AG09309 (cell line): ENCODE measurements at regions not wholly inside any gene's neighbourhood (a gene's known extent, or its start where the extent isn't known, plus 50 kb on each side); places are given as distances from the start of the nearest gene placed in this dataset.

Experiments used
- DNase-seq: peaks from one replicate; pipeline ENCODE4 v3.0.0-alpha.2; 2010; ENCODE audit warnings: low read depth
- H3K4me3 ChIP-seq: 2 replicates; pipeline ENCODE4 v1.5.1; 2011; ENCODE audit warnings: mild to moderate bottlenecking, low read depth, low read length, moderate library complexity; ENCODE audit not compliant: control insufficient read depth
- TF ChIP-seq, protein P1 (sequence below): IDR thresholded peaks from 2 replicates; pipeline ENCODE4 v1.5.1; 2011; ENCODE audit warnings: mild to moderate bottlenecking, low read depth, low read length, inconsistent platforms; ENCODE audit not compliant: insufficient read depth, control insufficient read depth; ENCODE audit errors: missing control alignments

DNA sequence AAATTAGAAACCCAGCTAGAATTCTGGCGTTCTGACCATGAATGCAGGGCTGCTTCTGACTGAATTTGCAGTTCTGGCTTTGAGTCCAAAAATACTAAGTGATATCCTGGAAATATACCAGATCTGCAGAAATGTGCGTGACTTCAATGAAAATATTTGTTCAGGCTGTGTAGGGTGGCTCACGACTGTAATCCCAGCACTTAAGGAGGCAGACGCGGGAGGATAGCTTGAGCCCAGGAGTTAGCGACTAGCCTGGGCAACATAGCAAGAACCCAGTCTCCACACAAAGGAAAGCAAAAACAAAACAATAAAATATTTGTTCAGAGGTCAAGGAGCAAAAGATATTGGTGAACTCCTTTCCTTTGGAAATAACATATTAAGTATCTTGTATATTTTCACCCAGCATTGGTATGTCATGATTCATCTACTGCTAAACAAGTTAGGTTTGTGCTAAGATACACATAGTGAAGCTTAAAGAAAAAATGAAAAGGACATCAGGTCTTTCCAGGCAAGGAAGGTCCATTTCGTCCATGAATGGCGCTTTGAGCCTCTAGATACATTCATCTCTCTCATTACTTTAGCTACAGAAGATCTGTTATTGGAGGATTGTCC lies 239.2 kb downstream of the CMPK2 start:
- no peak for DNase-seq
- TF ChIP-seq, protein P1, sequence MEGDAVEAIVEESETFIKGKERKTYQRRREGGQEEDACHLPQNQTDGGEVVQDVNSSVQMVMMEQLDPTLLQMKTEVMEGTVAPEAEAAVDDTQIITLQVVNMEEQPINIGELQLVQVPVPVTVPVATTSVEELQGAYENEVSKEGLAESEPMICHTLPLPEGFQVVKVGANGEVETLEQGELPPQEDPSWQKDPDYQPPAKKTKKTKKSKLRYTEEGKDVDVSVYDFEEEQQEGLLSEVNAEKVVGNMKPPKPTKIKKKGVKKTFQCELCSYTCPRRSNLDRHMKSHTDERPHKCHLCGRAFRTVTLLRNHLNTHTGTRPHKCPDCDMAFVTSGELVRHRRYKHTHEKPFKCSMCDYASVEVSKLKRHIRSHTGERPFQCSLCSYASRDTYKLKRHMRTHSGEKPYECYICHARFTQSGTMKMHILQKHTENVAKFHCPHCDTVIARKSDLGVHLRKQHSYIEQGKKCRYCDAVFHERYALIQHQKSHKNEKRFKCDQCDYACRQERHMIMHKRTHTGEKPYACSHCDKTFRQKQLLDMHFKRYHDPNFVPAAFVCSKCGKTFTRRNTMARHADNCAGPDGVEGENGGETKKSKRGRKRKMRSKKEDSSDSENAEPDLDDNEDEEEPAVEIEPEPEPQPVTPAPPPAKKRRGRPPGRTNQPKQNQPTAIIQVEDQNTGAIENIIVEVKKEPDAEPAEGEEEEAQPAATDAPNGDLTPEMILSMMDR, result no peak
- H3K4me3 ChIP-seq, result no peak overlapping the region

DNA sequence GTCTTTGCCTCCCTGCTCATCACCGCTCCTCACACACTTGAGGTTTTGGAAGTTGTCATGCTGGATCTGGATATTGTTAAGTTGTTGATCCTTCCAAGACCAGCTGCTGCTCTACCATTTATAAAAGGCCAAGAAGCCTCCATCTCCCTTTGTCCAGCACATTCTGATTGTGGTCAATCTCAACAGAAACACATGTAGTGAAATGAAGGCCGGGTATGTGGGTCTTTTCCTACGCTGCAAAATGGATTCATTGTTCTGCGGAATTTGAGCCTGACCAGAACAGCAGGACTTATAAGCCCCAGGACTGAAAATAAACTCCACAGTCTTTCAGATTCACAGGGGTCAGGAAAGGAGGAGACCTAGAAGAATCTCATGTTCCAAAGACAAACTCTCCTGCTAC lies 238.4 kb downstream of the CMPK2 start:
- TF ChIP-seq, protein P1, result no peak
- no peak for DNase-seq
- no peak overlapping the region for H3K4me3 ChIP-seq

GRCh38 chr2:6630209-6630608 lies 235.5 kb downstream of the CMPK2 start:
- TF ChIP-seq, protein P1, result no peak
- no peak for DNase-seq
- H3K4me3 ChIP-seq, result no peak overlapping the region

GRCh38 chr2:6635296-6635695 lies 230.4 kb downstream of the CMPK2 start:
- TF ChIP-seq, protein P1, result no peak
- DNase-seq, result no peak

GRCh38 chr2:6637330-6637729 lies 228.4 kb downstream of the CMPK2 start:
- no peak overlapping the region for H3K4me3 ChIP-seq
- TF ChIP-seq, protein P1, result no peak
- DNase-seq, result no peak

More at GRCh38 chr2:6635296-6635695, 230.4 kb downstream of the CMPK2 start:
- no peak overlapping the region for H3K4me3 ChIP-seq

GRCh38 chr2:6639929-6640620 lies 225.6 kb downstream of the CMPK2 start:
- DNase-seq, result no peak
- no peak overlapping the region for H3K4me3 ChIP-seq
- TF ChIP-seq, protein P1, result no peak
